Suprapubic skin (tissue), 4 donors: ENCODE measurements at regions not wholly inside any gene's neighbourhood (a gene's known extent, or its start where the extent isn't known, plus 50 kb on each side); places are given as distances from the start of the nearest gene placed in this dataset.

Source experiments
- CTCF ChIP-seq, 2 donors: fragments of 200-600 bp in 1 of 2; fragments of 450-650 bp in 1 of 2; sonication (generic) in 1 of 2; IDR thresholded peaks; one replicate each; pipeline ENCODE4 v1.5.1; 2016 to 2019; ENCODE audit warnings: antibody characterized with exemption in 2 of 2, mild to moderate bottlenecking in 1 of 2, moderate library complexity in 1 of 2
- POLR2A ChIP-seq, 2 donors: fragments of 450-650 bp; IDR thresholded peaks; one replicate each; pipeline ENCODE4 v1.6.1; 2017; ENCODE audit warnings: antibody characterized with exemption in 2 of 2, mild to moderate bottlenecking in 2 of 2, moderate library complexity in 2 of 2
- POLR2AphosphoS5 ChIP-seq, 3 donors: sonication (generic); formaldehyde crosslinking; IDR thresholded peaks; one replicate each; pipeline ENCODE4 v1.6.1; 2017; ENCODE audit warnings: antibody characterized with exemption in 3 of 3

DNA sequence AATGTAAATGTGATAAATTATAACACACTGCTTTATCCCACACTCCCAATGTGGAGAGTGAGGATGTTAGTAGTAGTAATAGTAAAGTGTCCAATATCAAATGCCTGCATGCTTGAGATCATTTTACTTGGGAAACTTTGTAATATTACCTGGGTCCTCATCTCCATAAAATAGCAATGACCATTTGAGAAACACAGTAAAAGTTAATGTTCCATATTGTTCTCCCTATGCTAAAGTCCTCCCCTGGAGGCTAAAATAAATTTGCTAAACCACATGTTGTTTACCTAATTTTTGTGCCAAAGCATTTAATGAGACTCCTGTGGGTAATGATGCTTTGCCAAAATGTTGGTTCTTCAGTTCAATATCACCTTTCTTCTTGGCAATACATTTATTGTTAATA lies 291.2 kb downstream of the CDH10 start:
- TF ChIP-seq CTCF (IDR thresholded peaks at IDR 0.05) (no peak), POLR2A (IDR thresholded peaks at IDR 0.05) (no peak), POLR2AphosphoS5 (IDR thresholded peaks at IDR 0.05) (no peak)
